GM19438 (cell line): ENCODE measurements at regions not wholly inside any gene's neighbourhood (a gene's known extent, or its start where the extent isn't known, plus 50 kb on each side); places are given as distances from the start of the nearest gene placed in this dataset.
"Not testable (repeated sequence)": the region's sequence is repeated elsewhere in the genome, so short reads cannot be mapped to it uniquely, and the experiment has no call there.

Experiments
- ATAC-seq: cut with Tn5 transposase; IDR thresholded peaks from one replicate; pipeline ENCODE4 v1.9.1; 2021; ENCODE audit warnings: low read depth; ENCODE audit not compliant: unreplicated experiment

DNA sequence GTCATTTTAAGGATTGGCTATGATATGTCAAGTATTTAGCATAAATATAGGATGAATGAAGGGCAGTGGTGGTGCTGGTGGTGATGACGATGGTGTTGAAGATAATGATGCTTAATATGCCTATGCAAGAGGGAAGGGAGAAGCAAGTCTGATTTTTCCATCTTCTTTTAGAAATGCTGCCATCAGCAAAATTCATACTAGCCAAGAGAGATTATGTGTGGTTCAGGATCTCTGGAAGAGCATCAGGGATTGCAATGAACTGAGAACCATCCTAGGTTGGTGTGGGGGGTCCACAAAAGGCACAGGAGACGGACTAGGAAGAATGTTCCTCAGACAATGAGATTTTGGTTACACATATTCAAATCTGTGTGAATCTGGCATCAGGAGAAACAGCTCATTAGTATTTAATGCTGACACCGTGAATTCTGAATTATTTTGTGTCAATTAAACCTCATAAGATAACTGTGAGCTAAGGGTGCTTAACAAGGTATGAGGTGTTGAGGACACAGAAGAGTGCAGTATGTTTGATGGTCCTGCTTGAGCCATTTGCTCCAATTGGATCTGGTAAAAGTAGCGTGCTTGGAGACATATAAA lies 1120.8 kb upstream of the GOT2 start:
- ATAC-seq, result no peak

DNA sequence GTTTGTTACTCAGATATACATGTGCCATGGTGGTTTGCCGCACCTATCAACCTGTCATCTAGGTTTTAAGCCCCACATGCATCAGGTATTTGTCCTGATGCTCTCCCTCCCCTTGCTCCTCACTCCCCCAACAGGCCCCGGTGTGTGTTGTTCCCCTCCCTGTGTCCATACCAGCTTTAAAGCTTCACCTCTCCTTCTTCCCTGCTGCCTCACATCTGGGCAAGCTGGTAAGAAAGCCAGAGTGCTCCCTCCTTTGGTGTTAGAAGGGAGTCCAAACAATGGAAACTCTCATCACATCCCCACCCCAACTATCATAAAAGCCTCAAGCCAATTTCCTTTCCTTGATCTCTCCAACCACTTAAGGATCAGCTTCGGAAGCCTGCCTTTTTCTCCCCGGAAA lies 1115.6 kb upstream of the GOT2 start:
- no peak for ATAC-seq

DNA sequence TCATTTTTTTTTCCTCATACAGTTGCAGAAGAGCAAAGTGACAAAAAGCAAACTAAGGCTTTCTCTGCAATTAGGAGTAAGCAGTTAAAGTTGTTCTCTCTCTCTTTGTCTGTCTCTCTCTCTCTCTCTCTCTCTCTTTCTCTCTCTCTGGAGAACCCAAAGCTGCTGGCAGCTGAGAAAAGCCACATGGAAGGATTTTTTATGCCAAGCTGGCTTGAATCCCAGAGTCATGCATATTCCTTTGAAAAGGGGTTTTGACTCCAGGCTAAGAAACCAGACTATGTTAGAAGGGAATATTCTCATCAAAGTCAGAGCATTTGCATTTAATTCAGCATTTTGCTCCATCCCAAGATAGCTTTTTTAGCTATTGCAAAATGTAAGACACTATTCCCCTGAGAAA lies 1114.2 kb upstream of the GOT2 start:
- no peak for ATAC-seq

DNA sequence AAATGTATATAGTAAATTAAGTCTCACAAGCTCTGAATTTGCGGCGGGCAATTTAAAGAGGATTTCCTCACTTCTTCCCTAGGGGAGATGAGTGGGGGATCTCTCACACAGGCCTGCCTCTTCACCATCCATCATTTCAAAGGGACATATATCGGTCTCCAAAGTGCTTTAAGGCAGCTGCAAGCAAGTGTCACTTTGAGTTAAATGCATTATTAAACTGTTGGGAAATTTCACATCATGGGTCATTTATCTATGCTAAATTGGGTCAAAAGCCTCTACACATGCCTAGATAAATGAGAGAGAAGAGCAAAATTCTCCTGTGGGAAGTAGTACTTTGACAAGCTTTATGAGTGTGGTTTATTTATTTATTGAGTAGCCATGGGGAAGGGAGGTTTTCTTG lies 1106.1 kb upstream of the GOT2 start:
- no peak for ATAC-seq

DNA sequence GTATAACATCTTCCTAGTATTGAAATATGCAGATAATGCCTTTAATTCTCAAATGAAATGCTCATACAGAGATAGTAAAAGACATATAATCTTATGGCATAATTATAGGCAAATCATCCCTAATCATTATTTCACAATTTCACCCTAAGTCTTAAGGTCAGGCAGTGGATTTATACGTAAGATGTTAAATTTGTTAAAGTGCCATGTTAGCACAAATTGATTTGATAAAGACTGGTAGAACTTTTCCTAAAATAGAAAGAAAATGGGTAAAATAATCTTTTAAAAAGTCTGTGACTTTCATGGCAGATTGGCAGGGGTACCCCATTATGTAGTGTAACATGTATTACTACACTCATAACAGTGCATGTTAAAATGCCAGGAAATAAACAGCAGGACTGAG lies 1092.7 kb upstream of the GOT2 start:
- no peak for ATAC-seq

DNA sequence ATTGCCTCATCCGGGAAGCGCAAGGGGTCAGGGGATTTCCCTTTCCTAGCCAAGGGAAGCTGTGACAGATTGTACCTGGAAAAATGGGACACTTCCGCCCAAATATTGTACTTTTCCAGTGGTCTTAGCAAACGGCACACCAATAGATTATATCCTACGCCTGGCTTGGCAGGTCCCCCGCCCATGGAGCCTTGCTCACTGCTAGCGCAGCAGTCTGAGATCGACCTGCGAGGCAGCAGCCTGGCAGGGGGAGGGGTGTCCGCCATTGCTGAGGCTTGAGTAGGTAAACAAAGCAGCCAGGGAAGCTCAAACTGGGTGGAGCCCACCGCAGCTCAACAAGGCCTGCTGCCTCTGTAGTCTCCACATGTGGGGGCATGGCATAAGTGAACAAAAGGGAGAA lies 1075.4 kb upstream of the GOT2 start:
- not testable (repeated sequence) for ATAC-seq

DNA sequence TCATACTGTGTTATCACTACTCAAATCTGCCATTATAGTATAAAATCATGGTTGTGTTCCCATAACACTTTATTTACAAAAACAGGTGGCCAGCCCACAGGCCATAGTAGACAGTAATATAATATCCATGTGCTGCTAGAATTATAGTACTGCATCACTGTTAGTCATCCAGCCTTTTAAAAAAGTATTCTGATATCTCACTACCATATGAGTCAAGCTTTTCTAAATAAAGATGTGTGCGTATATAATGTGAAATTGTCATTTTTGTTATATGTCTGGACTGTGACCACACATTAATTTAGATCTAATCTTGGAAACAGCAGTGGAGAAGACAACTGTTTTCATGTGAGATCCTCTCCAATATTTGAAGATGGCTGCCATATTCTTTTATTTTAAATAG lies 1049.1 kb upstream of the GOT2 start:
- no peak for ATAC-seq

DNA sequence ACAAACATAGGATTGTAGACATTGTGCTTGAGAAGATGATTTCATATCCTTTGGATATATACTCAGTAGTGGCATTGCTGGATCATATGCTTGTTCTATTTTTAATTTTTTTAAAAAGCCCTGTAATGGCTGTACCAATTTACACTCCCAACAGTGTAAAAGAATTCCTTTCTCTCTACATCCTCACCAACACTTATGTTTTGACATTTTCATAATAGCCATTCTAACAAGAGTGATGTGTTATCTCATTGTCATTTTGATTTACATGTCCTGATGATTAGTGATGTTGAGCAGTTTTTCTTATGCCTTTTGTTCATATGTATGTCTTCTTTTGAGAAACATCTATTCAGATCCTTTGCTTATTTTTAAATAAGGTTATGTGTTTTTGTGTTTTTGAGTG lies 1039.2 kb upstream of the GOT2 start:
- no peak for ATAC-seq

DNA sequence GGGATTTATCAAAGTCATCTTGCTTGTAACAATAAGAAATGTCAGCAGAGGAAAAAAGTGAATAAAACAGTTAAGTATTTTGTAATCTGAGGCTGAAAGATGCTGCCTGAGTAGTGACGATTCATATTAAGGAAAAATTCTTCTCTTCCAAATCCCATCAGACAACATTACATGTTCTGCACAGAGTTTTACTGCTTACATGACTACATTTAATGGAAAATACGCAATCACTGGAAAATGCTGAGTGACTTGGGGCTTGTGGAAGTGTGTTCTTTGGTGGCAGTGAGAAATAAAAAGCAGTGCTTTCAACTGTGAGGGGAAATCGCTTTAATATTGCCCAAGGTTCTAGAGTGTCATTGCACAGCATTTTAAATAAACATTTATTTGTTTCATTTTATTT lies 1025.2 kb upstream of the GOT2 start:
- no peak for ATAC-seq

DNA sequence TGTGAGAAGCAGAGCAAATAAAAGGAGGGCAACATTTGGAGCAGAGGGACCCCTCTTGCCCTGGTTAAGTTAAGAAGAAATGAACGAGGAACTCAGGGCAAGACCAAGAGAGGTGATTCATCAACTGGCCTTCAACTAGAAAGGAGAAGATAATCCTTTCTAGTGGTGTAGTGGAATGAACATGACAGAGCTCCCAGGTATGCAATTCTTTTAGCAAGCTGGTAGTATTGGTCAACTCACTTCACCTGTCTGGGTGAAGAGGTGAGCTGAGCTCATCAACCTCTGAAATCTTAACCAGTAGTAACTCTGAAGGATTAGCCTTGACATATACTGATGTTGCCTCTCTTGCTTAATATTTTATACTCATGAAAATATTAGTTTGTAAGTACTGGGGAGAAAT lies 1024.7 kb upstream of the GOT2 start:
- ATAC-seq, result no peak

DNA sequence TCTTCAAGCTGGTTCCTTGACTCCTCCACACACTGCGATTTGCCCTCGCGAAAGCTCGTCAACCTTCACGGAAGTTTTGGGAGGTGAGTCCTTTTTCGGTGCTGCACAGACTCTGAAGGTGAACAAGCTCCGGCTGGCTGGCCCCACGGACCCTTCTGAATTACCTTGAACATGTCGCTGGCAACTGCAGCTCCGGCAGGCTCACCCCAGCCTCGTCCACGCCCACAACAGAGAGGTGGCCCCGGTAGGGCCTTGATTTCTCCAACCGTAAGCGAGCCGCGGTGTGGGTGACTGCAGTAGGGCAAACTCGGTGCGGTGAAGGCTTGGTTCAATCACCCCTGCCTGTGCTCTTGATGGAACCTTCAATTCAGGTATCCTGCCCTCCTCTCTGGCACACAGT lies 1020.7 kb upstream of the GOT2 start:
- ATAC-seq, result no peak

DNA sequence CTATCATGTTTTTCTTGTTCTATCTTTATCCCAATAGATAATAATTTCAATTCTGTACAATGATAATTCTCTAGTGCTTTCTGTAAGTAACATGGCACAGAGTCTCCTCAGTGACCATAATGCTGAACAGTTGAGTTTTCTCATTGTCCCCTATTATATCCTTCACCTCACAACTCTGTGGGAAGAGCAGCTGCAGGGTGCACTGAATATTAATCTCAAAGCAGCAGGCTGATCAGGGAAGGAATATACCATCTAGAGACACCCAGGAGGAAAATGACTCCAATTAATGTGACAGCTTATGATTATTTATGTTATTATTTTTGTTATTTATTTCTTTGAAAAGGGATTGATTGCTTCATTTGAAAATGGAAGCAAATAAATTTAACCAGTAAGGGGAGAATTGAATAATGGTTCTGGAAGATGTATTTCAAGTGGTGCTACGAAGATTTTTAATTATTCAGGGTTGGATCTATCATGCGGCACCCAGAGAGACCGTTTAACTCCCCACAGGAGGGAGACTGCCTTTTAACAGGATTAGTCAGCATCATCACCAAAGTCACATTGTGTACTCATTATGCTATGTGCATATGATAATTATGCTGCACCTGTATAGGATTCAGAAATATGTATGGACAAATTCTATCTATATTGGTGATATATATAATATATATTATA lies 1015.7 kb upstream of the GOT2 start:
- ATAC-seq, result no peak

DNA sequence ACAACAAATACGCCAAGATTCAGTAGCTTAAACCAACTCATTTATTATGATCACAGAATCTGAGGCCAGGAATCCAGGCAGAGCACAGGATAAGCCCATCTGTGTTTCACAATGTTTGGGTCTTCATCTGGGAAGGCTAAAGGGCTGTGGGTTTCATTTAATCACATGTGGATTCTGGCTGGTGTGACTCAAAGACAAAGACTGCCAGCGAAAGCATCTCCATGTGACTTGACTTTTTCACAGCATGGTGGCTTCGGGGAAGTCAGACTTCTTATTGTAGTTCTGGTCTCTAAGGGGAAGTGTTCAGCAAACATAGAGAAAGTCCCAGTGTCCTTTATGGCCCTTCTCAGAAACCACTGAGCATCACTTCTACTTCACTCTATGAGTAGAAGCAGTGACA lies 1014.4 kb upstream of the GOT2 start:
- ATAC-seq, result no peak

DNA sequence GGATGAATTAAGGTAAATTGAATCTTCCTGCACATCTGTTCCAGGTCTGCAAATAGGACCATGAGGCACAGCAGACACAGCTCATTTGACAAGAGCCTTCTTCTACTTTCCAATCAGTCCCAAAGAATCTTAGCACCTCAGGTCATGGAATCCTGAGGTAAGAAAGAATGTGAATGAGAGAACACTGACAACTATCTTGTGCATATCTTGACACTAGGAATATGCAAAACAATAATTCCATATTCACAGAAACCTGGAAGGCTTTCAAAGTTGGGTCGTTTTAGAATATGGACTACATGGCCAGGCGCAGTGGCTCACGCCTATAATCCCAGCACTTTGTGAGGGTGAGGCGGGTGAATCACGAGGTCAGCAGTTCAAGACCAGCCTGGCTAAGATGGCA lies 1009.4 kb upstream of the GOT2 start:
- ATAC-seq, result no peak

DNA sequence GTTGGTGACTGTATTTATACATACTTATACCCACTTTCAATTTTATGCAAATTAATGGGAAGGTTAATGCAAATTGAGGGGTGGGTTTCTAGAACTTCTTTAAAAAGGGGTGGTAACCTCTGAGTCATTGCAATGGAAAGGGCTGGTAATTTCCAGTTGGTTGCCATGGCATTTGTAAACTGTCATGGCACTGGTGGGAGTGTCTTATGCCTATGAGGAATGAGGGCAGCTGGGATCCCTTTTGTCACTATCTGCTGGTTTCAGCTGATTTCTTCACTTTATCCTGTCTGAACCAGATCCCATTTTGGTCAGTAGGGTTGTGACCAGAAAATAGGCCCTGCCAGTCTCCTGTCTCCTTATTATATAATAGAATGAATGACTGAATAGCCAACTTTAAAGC lies 1006.7 kb upstream of the GOT2 start:
- ATAC-seq, result no peak

DNA sequence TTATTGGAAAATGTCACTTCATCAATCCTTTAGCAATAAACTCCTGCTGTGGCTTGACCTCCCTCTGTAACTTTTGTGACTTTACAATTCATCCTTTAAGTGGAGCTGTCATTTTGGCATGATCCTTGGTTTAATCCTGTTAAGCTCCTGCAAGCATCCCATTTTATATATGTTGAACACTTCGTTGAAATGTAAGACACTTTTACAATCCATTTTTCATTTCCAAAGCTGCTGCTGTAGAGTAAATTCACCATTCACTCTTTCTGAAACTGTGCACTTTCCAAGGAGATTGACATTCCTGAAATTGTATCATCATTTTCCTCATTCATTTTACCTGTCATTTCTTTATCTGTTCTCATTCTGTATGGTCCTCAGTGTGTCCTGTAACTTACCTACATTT lies 1003.2 kb upstream of the GOT2 start:
- no peak for ATAC-seq

DNA sequence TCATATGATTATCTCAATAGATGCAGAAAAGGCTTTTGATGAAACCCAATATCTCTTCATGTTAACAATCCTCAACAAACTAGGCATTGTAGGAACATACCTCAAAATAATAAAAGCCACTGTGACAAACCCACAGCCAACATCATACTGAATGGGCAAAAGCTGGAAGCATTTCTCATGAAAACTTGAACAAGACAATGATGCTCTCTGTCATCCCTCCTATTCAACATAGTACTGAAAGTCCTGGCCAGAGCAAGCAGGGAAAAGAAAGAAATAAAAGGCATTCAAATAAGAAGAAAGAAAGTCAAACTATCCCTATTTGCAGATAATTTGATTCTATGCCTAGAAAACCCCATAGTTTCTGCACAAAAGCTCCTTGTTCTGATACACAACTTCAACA lies 999.2 kb upstream of the GOT2 start:
- no peak for ATAC-seq

DNA sequence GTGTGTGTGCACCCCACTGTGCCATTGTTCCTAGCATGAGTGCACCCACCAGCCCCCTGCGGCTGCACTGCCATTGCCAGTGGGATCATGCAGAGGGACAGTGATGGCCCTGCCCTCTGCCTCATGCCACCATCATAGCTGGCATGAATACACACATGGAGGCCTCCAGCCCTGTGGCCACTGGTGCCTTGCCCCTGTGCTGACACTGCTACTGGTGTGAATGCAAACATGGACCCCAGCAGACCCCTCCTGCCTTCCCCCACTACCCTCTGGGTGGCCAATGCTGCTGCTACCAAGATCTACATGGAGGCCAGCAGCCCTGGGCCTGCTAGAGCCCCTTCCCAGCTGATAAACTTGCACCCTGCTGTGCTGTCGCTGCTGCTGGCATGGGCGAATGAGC lies 995.5 kb upstream of the GOT2 start:
- ATAC-seq, result no peak

DNA sequence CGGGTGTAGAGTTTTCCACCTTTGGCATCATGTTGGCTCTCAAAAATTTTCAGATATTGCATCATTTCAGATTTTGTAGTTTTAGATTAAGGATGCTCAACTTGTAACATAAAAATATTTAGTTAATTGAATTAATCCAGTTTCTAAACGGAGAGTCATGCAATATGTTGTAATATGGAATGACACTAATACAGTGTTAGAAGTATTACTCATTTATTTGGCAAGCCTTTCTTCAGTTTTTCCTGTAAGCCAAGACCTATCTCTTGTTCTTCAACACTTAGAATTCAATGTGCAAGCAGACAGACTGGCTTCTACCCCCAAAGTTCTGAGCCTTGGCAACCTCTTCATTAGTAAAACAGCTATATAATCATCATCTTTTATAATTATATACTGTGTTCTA lies 985.0 kb upstream of the GOT2 start:
- no peak for ATAC-seq

DNA sequence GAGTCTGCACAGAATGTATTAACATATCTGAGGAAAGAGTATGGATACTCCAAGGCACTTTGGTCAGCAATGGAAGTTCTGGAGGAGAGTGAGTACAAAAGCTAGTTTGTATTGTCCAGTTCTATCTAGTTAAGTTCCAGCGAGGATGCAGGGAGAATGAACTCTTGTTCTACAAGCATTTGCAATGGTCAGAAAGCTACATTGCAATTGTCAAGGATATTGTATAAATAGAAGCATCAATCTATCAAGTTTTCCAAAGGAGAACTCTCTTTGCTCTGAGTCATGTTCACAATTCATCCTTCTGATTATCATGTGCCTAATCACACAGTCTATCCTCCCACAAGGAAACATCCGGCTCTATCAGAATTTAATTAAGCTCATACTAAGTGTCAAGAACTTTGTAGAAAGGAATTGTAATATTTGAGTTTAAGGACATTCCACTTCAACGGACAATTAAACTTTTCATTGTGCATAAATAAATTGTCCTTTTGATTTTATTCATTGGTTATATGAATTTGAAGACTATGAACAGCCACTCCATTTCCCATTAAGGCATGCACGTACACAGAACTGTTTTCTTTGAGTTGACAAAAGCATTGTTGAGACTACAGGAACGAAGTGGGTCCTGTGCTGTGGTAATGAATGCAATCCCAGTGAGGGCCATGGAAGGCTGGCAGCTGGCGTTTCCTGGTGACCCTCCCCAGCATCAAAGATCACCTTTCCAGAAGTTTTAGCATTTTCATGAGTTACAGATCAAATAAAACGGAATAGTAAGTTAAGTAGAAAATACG lies 973.5 kb upstream of the GOT2 start:
- ATAC-seq, result no peak

DNA sequence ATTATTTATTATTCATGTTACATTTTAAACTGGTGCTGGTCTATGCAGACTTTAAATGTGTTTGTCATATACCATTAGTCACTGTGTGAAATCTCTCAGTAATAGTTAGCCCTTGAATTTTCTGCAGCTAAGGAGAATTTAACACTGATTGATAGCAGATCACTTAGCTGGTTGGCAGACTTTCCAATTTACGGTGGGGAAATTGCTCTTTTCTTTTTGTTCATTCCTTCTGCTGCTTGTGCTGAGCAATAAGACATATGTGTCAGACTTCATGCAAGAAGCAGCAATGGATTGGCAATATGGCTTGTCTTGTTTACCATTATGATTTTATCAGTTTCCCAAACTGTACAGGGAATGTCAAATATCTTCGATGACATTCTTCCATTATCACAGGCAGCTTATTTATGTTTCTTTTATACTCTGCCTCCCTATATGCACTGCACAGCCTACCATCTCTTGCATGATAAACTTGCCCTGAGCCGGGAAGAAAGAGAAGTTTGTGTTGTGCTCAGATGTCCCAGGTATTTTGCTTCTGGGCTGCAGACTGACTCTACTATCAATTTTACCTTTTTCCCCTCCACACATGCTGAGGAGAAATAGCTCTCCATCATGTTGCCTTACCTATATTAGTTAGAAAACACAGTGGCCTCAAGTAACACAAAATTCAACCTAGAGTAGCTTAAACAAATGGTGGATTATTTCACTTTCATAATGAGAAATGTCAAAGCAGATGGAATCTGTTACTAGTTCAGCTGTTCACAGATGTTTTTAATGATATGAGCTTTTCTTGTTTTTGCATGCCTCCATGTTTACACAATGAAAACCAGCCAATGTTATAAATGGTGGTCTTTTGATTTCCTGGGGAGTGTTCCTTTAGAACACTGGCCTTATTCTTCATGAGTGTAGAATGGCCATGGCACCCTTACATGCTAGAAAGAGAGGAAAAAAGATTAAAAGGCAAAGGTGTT lies 968.1 kb upstream of the GOT2 start:
- no peak for ATAC-seq
